GM12878 (cell line): ENCODE measurements at regions not wholly inside any gene's neighbourhood (a gene's known extent, or its start where the extent isn't known, plus 50 kb on each side); places are given as distances from the start of the nearest gene placed in this dataset.

Experiments
- ATAC-seq: fragments of 200-7000 bp; cut with Tn5 transposase; 3 replicates; pipeline ENCODE4 v1.9.1; 2020; ENCODE audit warnings: mild to moderate bottlenecking, moderate library complexity
- BruUV-seq: library from RNA; stranded (reverse); fragments of 400-500 nt; replicated peaks from 2 replicates; lab custom pipeline; 2021; lab: Mats Ljungman, UMichigan
- CTCF ChIA-PET: fragments of 300-600 bp; sonication (Branson Sonifier 250); formaldehyde crosslinking; extraction: SDS; loops from one replicate; lab custom pipeline; 2021; ENCODE audit warnings: inconsistent platforms; lab: Yijun Ruan, JAX
- POLR2A ChIA-PET: fragments of 350-600 bp; formaldehyde crosslinking; extraction: SDS; loops from one replicate; lab custom pipeline; 2021; ENCODE audit warnings: inconsistent platforms; lab: Charles Lee
- RAD21 ChIA-PET: fragments of 300-600 bp; sonication (Branson Sonifier 250); formaldehyde crosslinking; loops from one replicate; lab custom pipeline; 2023; ENCODE audit warnings: antibody characterized with exemption; ENCODE audit not compliant: unreplicated experiment; lab: Charles Lee
- SMC1A ChIA-PET: fragments of 300-600 bp; sonication (Branson Sonifier 250); formaldehyde crosslinking; loops from one replicate; lab custom pipeline; 2023; ENCODE audit not compliant: unreplicated experiment, uncharacterized antibody; lab: Charles Lee
- DNase-seq: peaks from one replicate; pipeline ENCODE4 v3.0.0-alpha.2; 2011; ENCODE audit warnings: low read depth, low spot score
- FAIRE-seq: peaks from 3 replicates; lab custom pipeline; 2011; peaks lifted over from hg19 to GRCh38; lab: Jason Lieb, UNC
- H2AFZ ChIP-seq: 2 replicates; pipeline ENCODE4 v1.6.0; 2011; ENCODE audit warnings: low read depth, low read length, control low read depth; ENCODE audit not compliant: control insufficient read depth
- H3K27ac ChIP-seq: 2 replicates; pipeline ENCODE4 v1.5.1; 2011; ENCODE audit warnings: control low read depth; ENCODE audit not compliant: control insufficient read depth, insufficient read depth
- H3K27me3 ChIP-seq, 2 experiments: replicated peaks in 1 of 2; 2 replicates each; pipeline versions ENCODE4 v1.6.0 to v1.6.1; 2011; ENCODE audit warnings: low read length in 1 of 2; ENCODE audit not compliant: control insufficient read depth in 2 of 2, insufficient read depth in 2 of 2
- H3K36me3 ChIP-seq, 2 experiments: 2 replicates each; pipeline ENCODE4 v1.5.1; 2011; ENCODE audit warnings: low read length in 1 of 2; ENCODE audit not compliant: control insufficient read depth in 2 of 2, insufficient read depth in 2 of 2
- H3K4me1 ChIP-seq: 2 replicates; pipeline ENCODE4 v1.6.1; 2011; ENCODE audit warnings: mild to moderate bottlenecking, low read length, moderate library complexity, mixed read lengths; ENCODE audit not compliant: control insufficient read depth, insufficient read depth
- H3K4me2 ChIP-seq: 2 replicates; pipeline ENCODE4 v1.6.0; 2011; ENCODE audit warnings: control low read depth; ENCODE audit not compliant: control insufficient read depth, insufficient read depth
- H3K4me3 ChIP-seq: fragments of 200-600 bp; sonication (generic); 2 replicates; pipeline ENCODE4 v1.5.1; 2016
- H3K79me2 ChIP-seq: 2 replicates; pipeline ENCODE4 v1.6.0; 2011; ENCODE audit warnings: low read length; ENCODE audit not compliant: control insufficient read depth, insufficient read depth
- H3K9ac ChIP-seq: 2 replicates; pipeline ENCODE4 v1.8.0; 2011; ENCODE audit warnings: low read length, control low read depth, mixed read lengths; ENCODE audit not compliant: control insufficient read depth, insufficient read depth
- H3K9me3 ChIP-seq: replicated peaks from 3 replicates; pipeline ENCODE4 v1.5.1; 2011; ENCODE audit warnings: mild to moderate bottlenecking, low read length; ENCODE audit not compliant: control insufficient read depth, insufficient read depth
- H4K20me1 ChIP-seq: 2 replicates; pipeline ENCODE4 v1.6.0; 2011; ENCODE audit not compliant: control insufficient read depth, insufficient read depth
- BCL3 ChIP-seq: IDR thresholded peaks from 2 replicates; pipeline ENCODE4 v1.6.1; 2011; ENCODE audit warnings: borderline replicate concordance, low read depth, mild to moderate bottlenecking, moderate library complexity, low read length; ENCODE audit not compliant: insufficient read depth, poor library complexity, severe bottlenecking
- BMI1 ChIP-seq: fragments of 450-650 bp; IDR thresholded peaks from 2 replicates; pipeline ENCODE4 v1.6.1; 2016; ENCODE audit warnings: mild to moderate bottlenecking, moderate library complexity, borderline replicate concordance
- BRCA1 ChIP-seq: IDR thresholded peaks from 2 replicates; pipeline ENCODE4 v1.6.1; 2011; ENCODE audit warnings: low read depth, low read length, improper control_type of control experiment
- E2F4 ChIP-seq: IDR thresholded peaks from 2 replicates; pipeline ENCODE4 v1.6.1; 2012; ENCODE audit warnings: low read depth, low read length, improper control_type of control experiment
- EZH2 ChIP-seq: IDR thresholded peaks from 2 replicates; pipeline ENCODE4 v1.6.1; 2012; ENCODE audit warnings: low read depth, mild to moderate bottlenecking, control low read depth, inconsistent platforms, low read length, borderline replicate concordance; ENCODE audit not compliant: control insufficient read depth
- NKRF ChIP-seq: fragments of 450-650 bp; conservative IDR thresholded peaks from 2 replicates; pipeline ENCODE4 v1.6.1; 2017; ENCODE audit warnings: mild to moderate bottlenecking, moderate library complexity
- PAX5 ChIP-seq: IDR thresholded peaks from 2 replicates; pipeline ENCODE4 v1.6.1; 2011; ENCODE audit warnings: low read depth, low read length, borderline replicate concordance
- PKNOX1 ChIP-seq: fragments of 450-650 bp; IDR thresholded peaks from 2 replicates; pipeline ENCODE4 v1.6.1; 2016; ENCODE audit warnings: mild to moderate bottlenecking
- YBX1 ChIP-seq: fragments of 450-650 bp; IDR thresholded peaks from 2 replicates; pipeline ENCODE4 v1.6.1; 2016; ENCODE audit warnings: antibody characterized with exemption
- WGBS: methylation state at CpG from one replicate; pipeline ENCODE4 v1.1.6; 2016; ENCODE audit warnings: low lambda C conversion rate; ENCODE audit not compliant: insufficient replicate concordance, insufficient coverage; ENCODE audit errors: missing lambda C conversion rate; 5-methylcytosine and 5-hydroxymethylcytosine counted together
- in situ Hi-C: fragments of 300-500 bp; cut with MboI; formaldehyde crosslinking; loops from 9 replicates; pipeline ENCODE4 v1.14.3; 2018; ENCODE audit warnings: mixed read lengths
- intact Hi-C: fragments of 100-400 bp; cut with micrococcal nuclease; formaldehyde crosslinking; loops from one replicate; pipeline ENCODE4 v1.14.2; 2022; ENCODE audit not compliant: unreplicated experiment

GRCh38 chr13:110802260-110802659, 88.8 kb downstream of the ING1 start (continued):
- TF ChIP-seq BCL3 = no peak
- TF ChIP-seq NKRF = no peak
- TF ChIP-seq, all 136 proteins: peak for 0

GRCh38 chr13:110806636-110807035, 93.1 kb downstream of the ING1 start:
- FAIRE-seq (no peak), DNase-seq (no peak)
- BruUV-seq = no TSS peak
- H3K9me3 ChIP-seq = no peaks in the 10 kb centered on the region
- in situ Hi-C loops = no loop called here
- H3K27me3 ChIP-seq = peaks cover 0 to 3% of the 10 kb centered on the region in 2 experiments; a peak in 1 of 4 replicates
- no peaks in the 10 kb centered on the region for H3K79me2 ChIP-seq
- WGBS = 26% methylated on average over 4 of the region's 4 CpGs
- H3K4me3 ChIP-seq = no peak overlapping the region
- H3K27ac ChIP-seq = no peak overlapping the region
- CTCF ChIA-PET = interaction anchor here (0.7 to 1.1 kb wide), 2 partner anchors 12 kb away, joined by 3 to 4 read pairs; no protein-coding TSS in a partner anchor
- H2AFZ ChIP-seq = no peak overlapping the region
- no peak overlapping the region for H3K4me2 ChIP-seq
- H4K20me1 ChIP-seq = no peaks in the 10 kb centered on the region
- RAD21 ChIA-PET = no interaction called here
- no peak overlapping the region for H3K9ac ChIP-seq
- no peak for TF ChIP-seq PAX5
- TF ChIP-seq YBX1 = no peak
- TF ChIP-seq BMI1 = no peak
- no peak for TF ChIP-seq E2F4
- TF ChIP-seq PKNOX1 = no peak
- no peak for TF ChIP-seq BRCA1
- no peak for TF ChIP-seq EZH2
- TF ChIP-seq, all 136 proteins: peak for 0
- H3K4me1 ChIP-seq = no peaks in the 10 kb centered on the region
- intact Hi-C loops = no loop called here
- ChIA-PET POLR2A (no interaction called here), SMC1A (interaction anchor here (1.0 to 1.3 kb wide), 2 partner anchors 11 to 14 kb away, joined by 3 to 4 read pairs; no protein-coding TSS in a partner anchor)
- H3K36me3 ChIP-seq = no peaks in the 10 kb centered on the region
- ATAC-seq = no peak
